Uterus (tissue), 3 donors: ENCODE measurements at regions not wholly inside any gene's neighbourhood (a gene's known extent, or its start where the extent isn't known, plus 50 kb on each side); places are given as distances from the start of the nearest gene placed in this dataset.

ENCODE experiments used
- DNase-seq, 2 donors: peaks; one replicate each; pipeline ENCODE4 v3.0.0-alpha.2; 2019 to 2020
- H3K27ac ChIP-seq, 2 donors: fragments of 200-600 bp; sonication (generic); 1 replicate in 1 of 2; 2 replicates in 1 of 2; pipeline ENCODE4 v1.5.1; 2016 to 2018
- H3K27me3 ChIP-seq, 2 donors: fragments of 200-600 bp; sonication (generic); one replicate each; pipeline ENCODE4 v1.5.1; 2018 to 2019; ENCODE audit warnings: control low read depth in 1 of 2
- H3K36me3 ChIP-seq, 2 donors: fragments of 200-600 bp; sonication (generic); one replicate each; pipeline ENCODE4 v1.5.1; 2019; ENCODE audit warnings: control low read depth in 1 of 2
- H3K4me1 ChIP-seq, 2 donors: fragments of 200-600 bp; sonication (generic); one replicate each; pipeline ENCODE4 v1.5.1; 2018 to 2019; ENCODE audit warnings: control low read depth in 1 of 2
- H3K4me3 ChIP-seq, 2 donors: fragments of 200-600 bp; sonication (generic); 1 replicate in 1 of 2; 2 replicates in 1 of 2; pipeline ENCODE4 v1.5.1; 2018 to 2019; ENCODE audit warnings: mild to moderate bottlenecking in 1 of 2
- H3K9me3 ChIP-seq, 2 donors: fragments of 200-600 bp; sonication (generic); one replicate each; pipeline ENCODE4 v1.5.1; 2019; ENCODE audit warnings: control low read depth in 1 of 2
- CTCF ChIP-seq, 4 experiments: fragments of 200-600 bp in 2 of 4; fragments of 450-650 bp in 2 of 4; sonication (generic) in 2 of 4; IDR thresholded peaks; one replicate each; pipeline ENCODE4 v1.5.1; 2016 to 2019; ENCODE audit warnings: antibody characterized with exemption in 4 of 4, mild to moderate bottlenecking in 2 of 4, moderate library complexity in 1 of 4
- POLR2A ChIP-seq, 2 donors: fragments of 450-650 bp; IDR thresholded peaks; one replicate each; pipeline ENCODE4 v1.6.1; 2016; ENCODE audit warnings: antibody characterized with exemption in 2 of 2, mild to moderate bottlenecking in 1 of 2, moderate library complexity in 1 of 2
- intact Hi-C: fragments of 100-400 bp; cut with DNase I; formaldehyde crosslinking; loops from one replicate; pipeline ENCODE4 v1.15.1; 2023; ENCODE audit warnings: low total_unique reads
- donor health status: DM: yes; HTN: yes; CAD: no.

DNA sequence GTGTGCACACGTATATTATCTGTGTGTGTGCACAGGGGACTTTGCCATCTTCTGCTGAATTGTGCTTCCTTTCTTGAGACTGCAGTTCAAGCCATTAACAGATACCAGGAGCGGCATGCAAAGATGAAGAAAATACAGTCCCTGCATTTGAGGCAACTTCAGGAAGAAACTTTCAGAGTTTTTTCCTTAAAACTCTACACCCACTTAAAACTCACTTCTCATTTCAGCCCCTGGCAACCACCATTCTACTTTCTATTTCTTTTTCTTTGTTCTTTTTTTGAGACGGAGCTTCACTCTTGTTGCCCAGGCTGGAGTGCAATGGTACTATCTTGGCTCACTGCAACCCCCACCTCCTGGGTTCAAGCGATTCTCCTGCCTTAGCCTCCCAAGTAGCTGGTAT is 448.9 kb upstream of the ZMIZ1 start:
- intact Hi-C loops: no loop called here
- Histone ChIP-seq H3K9me3 (no peaks in the 10 kb centered on the region), H3K4me1 (peaks cover 0 to 5% of the 10 kb centered on the region in 2 donors), H3K36me3 (no peaks in the 10 kb centered on the region), H3K4me3 (no peak overlapping the region), H3K27ac (no peak overlapping the region), H3K27me3 (no peaks in the 10 kb centered on the region)
- TF ChIP-seq POLR2A (IDR thresholded peaks at IDR 0.05) (no peak), CTCF (IDR thresholded peaks at IDR 0.05) (no peak)
- DNase-seq: peak in 1 of 2 donors; percentile 1

- TF ChIP-seq CTCF (IDR thresholded peaks at IDR 0.05) (no peak), POLR2A (IDR thresholded peaks at IDR 0.05) (no peak)
- no peak overlapping the region for H3K4me3 ChIP-seq
- intact Hi-C loops: no loop called here
- DNase-seq: peak in 1 of 2 donors; percentile 9
- H3K4me1 ChIP-seq: peaks cover 0 to 5% of the 10 kb centered on the region in 2 donors
- H3K27me3 ChIP-seq: no peaks in the 10 kb centered on the region
- no peak overlapping the region for H3K27ac ChIP-seq
- no peaks in the 10 kb centered on the region for H3K36me3 ChIP-seq
- H3K9me3 ChIP-seq: no peaks in the 10 kb centered on the region
Measured at GRCh38 chr10:78620985-78621799, 447.6 kb upstream of the ZMIZ1 start.

- no peak overlapping the region for H3K27ac ChIP-seq
Measured at GRCh38 chr10:78623578-78624215, 445.1 kb upstream of the ZMIZ1 start.

DNA sequence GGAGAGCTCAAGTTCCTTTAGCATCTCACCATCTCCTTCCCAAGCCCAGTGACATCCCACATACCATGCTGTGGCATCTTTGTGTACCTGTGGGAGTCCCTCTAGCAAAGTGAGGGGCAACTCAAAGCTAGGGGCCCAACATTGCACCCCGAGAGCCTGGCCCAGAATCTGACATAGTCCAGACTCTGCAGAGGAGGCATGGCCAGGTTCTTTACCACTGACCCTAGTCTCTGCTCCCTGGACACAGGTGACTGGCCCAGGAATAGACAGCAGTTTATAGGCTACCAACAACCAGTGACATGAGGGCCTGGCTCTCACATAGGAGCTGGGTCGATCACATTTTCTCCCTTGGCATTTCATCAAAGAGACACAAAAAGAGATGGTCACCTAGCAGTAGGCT is 444.0 kb upstream of the ZMIZ1 start:
- no peaks in the 10 kb centered on the region for H3K27me3 ChIP-seq
- H3K27ac ChIP-seq: no peak overlapping the region
- no peaks in the 10 kb centered on the region for H3K36me3 ChIP-seq
- no peak overlapping the region for H3K4me3 ChIP-seq
- no peaks in the 10 kb centered on the region for H3K4me1 ChIP-seq
- H3K9me3 ChIP-seq: no peaks in the 10 kb centered on the region
- TF ChIP-seq POLR2A (IDR thresholded peaks at IDR 0.05) (no peak), CTCF (IDR thresholded peaks at IDR 0.05) (no peak)
- intact Hi-C loops: no loop called here
- peak in 1 of 2 donors; percentile 10 for DNase-seq

More at GRCh38 chr10:78623578-78624215, 445.1 kb upstream of the ZMIZ1 start:
- no peaks in the 10 kb centered on the region for H3K36me3 ChIP-seq
- H3K27me3 ChIP-seq: no peaks in the 10 kb centered on the region
- H3K4me3 ChIP-seq: no peak overlapping the region
- intact Hi-C loops: no loop called here
- peaks cover 0 to 3% of the 10 kb centered on the region in 2 donors for H3K4me1 ChIP-seq
- H3K9me3 ChIP-seq: no peaks in the 10 kb centered on the region
- DNase-seq: no peak
- TF ChIP-seq CTCF (IDR thresholded peaks at IDR 0.05): no peak
- no peak for TF ChIP-seq POLR2A (IDR thresholded peaks at IDR 0.05)

- intact Hi-C loops: no loop called here
- Histone ChIP-seq H3K4me3 (no peak overlapping the region), H3K4me1 (no peaks in the 10 kb centered on the region), H3K27me3 (no peaks in the 10 kb centered on the region), H3K27ac (no peak overlapping the region), H3K9me3 (no peaks in the 10 kb centered on the region), H3K36me3 (no peaks in the 10 kb centered on the region)
- no peak for TF ChIP-seq POLR2A (IDR thresholded peaks at IDR 0.05)
- no peak for TF ChIP-seq CTCF (IDR thresholded peaks at IDR 0.05)
- no peak for DNase-seq
Measured at GRCh38 chr10:78626471-78626870, 442.3 kb upstream of the ZMIZ1 start.
